IMR-90 (cell line): ENCODE measurements at regions not wholly inside any gene's neighbourhood (a gene's known extent, or its start where the extent isn't known, plus 50 kb on each side); places are given as distances from the start of the nearest gene placed in this dataset.

ENCODE experiments used
- ATAC-seq: fragments of 200-7000 bp; cut with Tn5 transposase; 2 replicates; pipeline ENCODE4 v1.9.1; 2020; ENCODE audit warnings: low read depth, mild to moderate bottlenecking, moderate library complexity
- BruUV-seq: library from RNA; stranded (reverse); fragments of 400-500 nt; replicated peaks from 2 replicates; lab custom pipeline; 2021; lab: Mats Ljungman, UMichigan
- CTCF ChIA-PET: fragments of 300-600 bp; formaldehyde crosslinking; extraction: SDS; loops from one replicate; lab custom pipeline; 2021; ENCODE audit warnings: antibody characterized with exemption; lab: Yijun Ruan, JAX
- POLR2A ChIA-PET: fragments of 300-600 bp; sonication (Branson Sonifier 250); formaldehyde crosslinking; loops from one replicate; lab custom pipeline; 2022; ENCODE audit warnings: antibody characterized with exemption; ENCODE audit not compliant: unreplicated experiment; lab: Charles Lee
- DNase-seq: peaks from one replicate; pipeline ENCODE4 v3.0.0; 2013
- H2AFZ ChIP-seq: replicated peaks from 2 replicates; pipeline ENCODE3; 2013; ENCODE audit warnings: low read length, mild to moderate bottlenecking; ENCODE audit not compliant: poor library complexity
- H2AK5ac ChIP-seq: 2 replicates; pipeline ENCODE4 v1.6.1; 2013; ENCODE audit warnings: low read depth, low read length, inconsistent platforms
- H2AK9ac ChIP-seq: replicated peaks from 2 replicates; pipeline ENCODE3; 2013; ENCODE audit warnings: mild to moderate bottlenecking, low read depth, low read length, moderate library complexity; ENCODE audit not compliant: poor library complexity
- H2BK120ac ChIP-seq: 2 replicates; pipeline ENCODE4 v1.6.1; 2013; ENCODE audit warnings: low read depth, low read length, inconsistent platforms
- H2BK15ac ChIP-seq: 3 replicates; pipeline ENCODE4 v1.6.1; 2013; ENCODE audit warnings: low read depth, low read length, inconsistent platforms
- H2BK20ac ChIP-seq: 2 replicates; pipeline ENCODE4 v1.6.1; 2013; ENCODE audit warnings: low read depth, mild to moderate bottlenecking, inconsistent platforms, low read length, moderate library complexity
- H2BK5ac ChIP-seq: 2 replicates; pipeline ENCODE4 v1.6.1; 2013; ENCODE audit warnings: mild to moderate bottlenecking, low read depth, low read length, inconsistent platforms; ENCODE audit not compliant: poor library complexity, severe bottlenecking
- H3K14ac ChIP-seq: replicated peaks from 2 replicates; pipeline ENCODE4 v1.6.1; 2013; ENCODE audit warnings: low read depth, low read length, inconsistent platforms
- H3K18ac ChIP-seq: 2 replicates; pipeline ENCODE4 v1.6.1; 2013; ENCODE audit warnings: low read depth, low read length, control low read depth
- H3K23ac ChIP-seq: 2 replicates; pipeline ENCODE4 v1.6.1; 2013; ENCODE audit warnings: low read depth, low read length, inconsistent platforms
- H3K27ac ChIP-seq: 2 replicates; pipeline ENCODE4 v1.5.1; 2013; ENCODE audit warnings: mild to moderate bottlenecking, control low read depth, low read length; ENCODE audit not compliant: insufficient read depth
- H3K27me3 ChIP-seq: 2 replicates; pipeline ENCODE4 v1.6.1; 2013; ENCODE audit warnings: low read length; ENCODE audit not compliant: control insufficient read depth, insufficient read depth
- H3K36me3 ChIP-seq: 2 replicates; pipeline ENCODE4 v1.6.1; 2013; ENCODE audit warnings: low read length, mixed read lengths; ENCODE audit not compliant: control insufficient read depth, insufficient read depth
- H3K4ac ChIP-seq: 2 replicates; pipeline ENCODE4 v1.6.1; 2013; ENCODE audit warnings: low read depth, low read length, inconsistent platforms
- H3K4me1 ChIP-seq: 2 replicates; pipeline ENCODE4 v1.6.1; 2013; ENCODE audit warnings: low read length, mixed read lengths; ENCODE audit not compliant: control insufficient read depth, insufficient read depth
- H3K4me2 ChIP-seq: 2 replicates; pipeline ENCODE4 v1.6.1; 2013; ENCODE audit warnings: low read depth, mild to moderate bottlenecking, control low read depth, low read length, moderate library complexity
- H3K4me3 ChIP-seq: 2 replicates; pipeline ENCODE4 v1.5.1; 2013; ENCODE audit warnings: low read depth, mild to moderate bottlenecking, control low read depth, low read length, moderate library complexity; ENCODE audit not compliant: insufficient read depth
- H3K56ac ChIP-seq: 2 replicates; pipeline ENCODE4 v1.6.1; 2013; ENCODE audit warnings: low read length, inconsistent platforms; ENCODE audit not compliant: insufficient read depth; ENCODE audit errors: extremely low read depth
- H3K79me1 ChIP-seq, 2 experiments: 2 replicates each; pipeline ENCODE4 v1.6.1; 2013; ENCODE audit warnings: low read length in 2 of 2, inconsistent platforms in 1 of 2, low read depth in 1 of 2
- H3K9ac ChIP-seq: 2 replicates; pipeline ENCODE4 v1.6.1; 2013; ENCODE audit warnings: low read depth, low read length, control low read depth
- H3K9me1 ChIP-seq: 2 replicates; pipeline ENCODE4 v1.6.1; 2013; ENCODE audit warnings: low read length, inconsistent platforms; ENCODE audit not compliant: insufficient read depth
- H3K9me3 ChIP-seq: 2 replicates; pipeline ENCODE4 v1.6.1; 2013; ENCODE audit warnings: low read length; ENCODE audit not compliant: control insufficient read depth, insufficient read depth
- H4K20me1 ChIP-seq: 2 replicates; pipeline ENCODE4 v1.6.1; 2013; ENCODE audit warnings: low read length, inconsistent platforms; ENCODE audit not compliant: insufficient read depth
- H4K5ac ChIP-seq: 2 replicates; pipeline ENCODE4 v1.6.1; 2013; ENCODE audit warnings: mild to moderate bottlenecking, low read depth, low read length, control low read depth
- H4K8ac ChIP-seq, 2 experiments: 2 replicates each; pipeline ENCODE4 v1.6.1; 2013; ENCODE audit warnings: low read depth in 2 of 2, low read length in 2 of 2, control low read depth in 1 of 2, inconsistent platforms in 1 of 2
- H4K91ac ChIP-seq: 2 replicates; pipeline ENCODE4 v1.6.1; 2013; ENCODE audit warnings: low read depth, low read length, inconsistent platforms; ENCODE audit not compliant: insufficient read depth
- CEBPB ChIP-seq: IDR thresholded peaks from 2 replicates; pipeline ENCODE4 v1.6.1; 2012; ENCODE audit warnings: low read depth, low read length, improper control_type of control experiment
- CHD1 ChIP-seq: IDR thresholded peaks from 2 replicates; pipeline ENCODE4 v1.6.1; 2012; ENCODE audit warnings: low read depth, low read length, improper control_type of control experiment
- ELK1 ChIP-seq: fragments of 150-350 bp; IDR thresholded peaks from 2 replicates; pipeline ENCODE4 v1.6.1; 2016; ENCODE audit warnings: low read depth, mild to moderate bottlenecking, low read length, moderate library complexity, borderline replicate concordance
- MAFK ChIP-seq: IDR thresholded peaks from 2 replicates; pipeline ENCODE4 v1.6.1; 2012; ENCODE audit warnings: low read depth, low read length, improper control_type of control experiment
- MAZ ChIP-seq: IDR thresholded peaks from 2 replicates; pipeline ENCODE4 v1.6.1; 2012; ENCODE audit warnings: low read depth, mild to moderate bottlenecking, low read length, improper control_type of control experiment, moderate library complexity, borderline replicate concordance
- MXI1 ChIP-seq: IDR thresholded peaks from 2 replicates; pipeline ENCODE4 v1.6.1; 2012; ENCODE audit warnings: low read depth, mild to moderate bottlenecking, low read length, moderate library complexity, borderline replicate concordance
- NFE2L2 ChIP-seq: fragments of 150-350 bp; IDR thresholded peaks from 2 replicates; pipeline ENCODE4 v1.6.1; 2016; ENCODE audit warnings: low read depth, mild to moderate bottlenecking, low read length
- POLR2A ChIP-seq: IDR thresholded peaks from 2 replicates; pipeline ENCODE4 v1.6.1; 2012; ENCODE audit warnings: mild to moderate bottlenecking, low read depth, low read length
- WGBS, 2 experiments: methylation state at CpG; one replicate each; pipeline versions ENCODE4 v1.1.5 to v1.1.7; 2013; ENCODE audit warnings: missing lambda C conversion rate in 2 of 2; ENCODE audit not compliant: insufficient read length in 1 of 2; ENCODE audit errors: extremely low coverage in 2 of 2; 5-methylcytosine and 5-hydroxymethylcytosine counted together
- dilution Hi-C: fragments of 300-500 bp; cut with HindIII; formaldehyde crosslinking; loops from one replicate; pipeline ENCODE4 v1.14.3; 2018; ENCODE audit warnings: low sequenced_read_pairs; ENCODE audit not compliant: unreplicated experiment
- in situ Hi-C: fragments of 300-500 bp; cut with MboI; formaldehyde crosslinking; loops from 3 replicates; pipeline ENCODE4 v1.14.3; 2019; ENCODE audit warnings: low sequenced_read_pairs, inconsistent platforms, mixed read lengths
- intact Hi-C: fragments of 100-400 bp; cut with micrococcal nuclease; formaldehyde crosslinking; loops from 2 replicates; pipeline ENCODE4 v1.10.0; 2022
- TF ChIP-seq, protein P1 (sequence below): conservative IDR thresholded peaks from 2 replicates; pipeline ENCODE4 v1.5.1; 2012; ENCODE audit warnings: mild to moderate bottlenecking, low read depth, low read length, improper control_type of control experiment

DNA sequence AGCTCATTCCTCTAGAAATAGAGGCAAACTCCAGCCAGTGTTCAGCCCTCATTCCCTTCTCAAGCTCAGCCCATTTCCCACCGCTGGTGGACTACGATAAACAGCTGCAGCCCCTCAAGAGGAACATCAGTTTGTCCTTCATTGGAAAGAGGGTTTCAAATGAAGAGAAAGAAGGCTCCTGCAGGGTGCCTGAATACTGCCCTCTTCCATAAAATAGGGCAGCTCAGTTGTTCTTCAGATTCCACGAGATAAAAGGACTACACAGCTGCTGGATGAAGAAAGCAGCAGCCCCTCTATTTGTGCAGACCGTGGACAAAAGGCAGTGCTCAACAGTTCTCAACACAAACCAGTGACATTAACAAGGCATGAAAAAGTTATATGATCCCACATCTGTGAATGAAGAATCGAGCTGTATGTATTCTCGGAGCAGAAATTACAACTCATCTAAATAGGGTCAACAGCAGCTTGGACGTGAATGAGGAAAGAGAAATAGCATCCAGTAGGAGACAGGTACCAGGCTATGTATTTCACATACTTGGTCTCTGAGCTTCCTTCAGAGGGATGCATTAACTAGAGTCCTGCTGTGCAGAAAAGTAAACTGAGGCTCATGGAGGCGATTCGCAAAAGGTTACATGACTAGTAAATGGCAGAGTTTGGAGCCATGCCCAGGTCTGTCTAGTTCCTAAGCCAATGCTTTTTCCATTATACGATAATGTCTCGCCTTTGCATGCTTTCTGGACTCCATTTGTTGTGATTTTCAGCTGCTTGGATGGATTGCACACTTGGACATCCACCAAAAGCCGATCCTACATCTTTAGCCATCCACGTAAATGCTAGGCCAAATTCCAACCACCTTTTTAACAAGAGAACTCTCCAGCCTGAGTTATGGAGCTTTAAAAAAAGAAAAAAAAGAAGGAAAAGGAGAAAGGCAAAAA lies 301.2 kb upstream of the PPARGC1A start:
- Histone ChIP-seq H2BK15ac (no peak overlapping the region), H2AK5ac (no peak overlapping the region), H4K20me1 (no peaks in the 10 kb centered on the region), H4K8ac (no peak overlapping the region), H3K79me1 (no peaks in the 10 kb centered on the region), H3K27ac (no peak overlapping the region), H3K4me3 (no peak overlapping the region), H2AFZ (no peak overlapping the region), H2AK9ac (no peak overlapping the region), H3K4ac (no peak overlapping the region), H3K9ac (no peak overlapping the region), H3K23ac (no peak overlapping the region), H3K4me2 (no peak overlapping the region), H4K5ac (no peak overlapping the region), H4K91ac (no peak overlapping the region), H2BK5ac (no peak overlapping the region), H3K14ac (no peak overlapping the region), H2BK120ac (no peak overlapping the region), H3K4me1 (no peaks in the 10 kb centered on the region), H2BK20ac (no peak overlapping the region), H3K56ac (no peak overlapping the region), H3K9me3 (no peaks in the 10 kb centered on the region), H3K18ac (no peak overlapping the region), H3K9me1 (no peaks in the 10 kb centered on the region), H3K27me3 (peaks cover 4% of the 10 kb centered on the region; the same call in 1 of the 2 replicates), H3K36me3 (no peaks in the 10 kb centered on the region)
- DNase-seq: no peak
- TF ChIP-seq CHD1: no peak
- TF ChIP-seq MAZ: no peak
- no peak for TF ChIP-seq POLR2A
- TF ChIP-seq, protein P1, sequence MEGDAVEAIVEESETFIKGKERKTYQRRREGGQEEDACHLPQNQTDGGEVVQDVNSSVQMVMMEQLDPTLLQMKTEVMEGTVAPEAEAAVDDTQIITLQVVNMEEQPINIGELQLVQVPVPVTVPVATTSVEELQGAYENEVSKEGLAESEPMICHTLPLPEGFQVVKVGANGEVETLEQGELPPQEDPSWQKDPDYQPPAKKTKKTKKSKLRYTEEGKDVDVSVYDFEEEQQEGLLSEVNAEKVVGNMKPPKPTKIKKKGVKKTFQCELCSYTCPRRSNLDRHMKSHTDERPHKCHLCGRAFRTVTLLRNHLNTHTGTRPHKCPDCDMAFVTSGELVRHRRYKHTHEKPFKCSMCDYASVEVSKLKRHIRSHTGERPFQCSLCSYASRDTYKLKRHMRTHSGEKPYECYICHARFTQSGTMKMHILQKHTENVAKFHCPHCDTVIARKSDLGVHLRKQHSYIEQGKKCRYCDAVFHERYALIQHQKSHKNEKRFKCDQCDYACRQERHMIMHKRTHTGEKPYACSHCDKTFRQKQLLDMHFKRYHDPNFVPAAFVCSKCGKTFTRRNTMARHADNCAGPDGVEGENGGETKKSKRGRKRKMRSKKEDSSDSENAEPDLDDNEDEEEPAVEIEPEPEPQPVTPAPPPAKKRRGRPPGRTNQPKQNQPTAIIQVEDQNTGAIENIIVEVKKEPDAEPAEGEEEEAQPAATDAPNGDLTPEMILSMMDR: no peak
- TF ChIP-seq MAFK: no peak
- TF ChIP-seq CEBPB: no peak
- no peak for TF ChIP-seq MXI1
- no peak for TF ChIP-seq ELK1
- TF ChIP-seq NFE2L2: no peak
- in situ Hi-C loops: no loop called here
- no CpG with 5 or more reads among the region's 13 CpGs for WGBS, 2 experiments
- intact Hi-C loops: no loop called here
- dilution Hi-C loops: no loop called here
- POLR2A ChIA-PET: no interaction called here
- ATAC-seq: no peak
- no TSS peak for BruUV-seq
- CTCF ChIA-PET: interaction anchor here (0.6 kb wide), 1 partner anchor 258 kb away, joined by 3 read pairs; no protein-coding TSS in a partner anchor
